Gastrocnemius medialis (tissue), 4 donors: ENCODE measurements at regions not wholly inside any gene's neighbourhood (a gene's known extent, or its start where the extent isn't known, plus 50 kb on each side); places are given as distances from the start of the nearest gene placed in this dataset.
"Not testable (repeated sequence)": the region's sequence is repeated elsewhere in the genome, so short reads cannot be mapped to it uniquely, and the experiment has no call there.

Experiments used
- ATAC-seq, 2 donors: fragments of 150-250 bp; one replicate each; pipeline ENCODE4 v1.9.1; 2016
- DNase-seq, 2 donors: peaks; one replicate each; pipeline ENCODE4 v3.0.0-alpha.2; 2019
- H3K27ac ChIP-seq, 4 donors: fragments of 200-600 bp; sonication (generic); 1 replicate in 1 of 4; 2 replicates in 3 of 4; pipeline ENCODE4 v1.5.1; 2016 to 2018; ENCODE audit warnings: mild to moderate bottlenecking in 2 of 4, moderate library complexity in 1 of 4
- H3K27me3 ChIP-seq, 3 donors: fragments of 200-600 bp; sonication (generic) in 2 of 3; 1 replicate in 1 of 3; 2 replicates in 2 of 3; pipeline versions ENCODE4 v1.5.1 to v1.6.0; 2016 to 2019; ENCODE audit warnings: mild to moderate bottlenecking in 1 of 3, moderate library complexity in 1 of 3
- H3K36me3 ChIP-seq, 2 donors: fragments of 200-600 bp; sonication (generic) in 1 of 2; one replicate each; pipeline ENCODE4 v1.5.1; 2017 to 2018
- H3K4me1 ChIP-seq, 2 donors: fragments of 200-600 bp; sonication (generic) in 1 of 2; one replicate each; pipeline ENCODE4 v1.5.1; 2016 to 2017; ENCODE audit warnings: mild to moderate bottlenecking in 2 of 2
- H3K4me3 ChIP-seq, 4 donors: fragments of 200-600 bp; sonication (generic) in 3 of 4; 1 replicate in 1 of 4; 2 replicates in 3 of 4; pipeline ENCODE4 v1.5.1; 2016 to 2019; ENCODE audit warnings: mild to moderate bottlenecking in 2 of 4
- H3K9me3 ChIP-seq, 3 donors: fragments of 200-600 bp; sonication (generic) in 2 of 3; 1 replicate in 1 of 3; 2 replicates in 2 of 3; pipeline ENCODE4 v1.5.1; 2016 to 2019
- CTCF ChIP-seq, 5 experiments: fragments of 450-650 bp in 3 of 5; fragments of 200-600 bp in 2 of 5; sonication (generic) in 2 of 5; IDR thresholded peaks in 4 of 5; conservative IDR thresholded peaks in 1 of 5; 1 replicate in 4 of 5; 2 replicates in 1 of 5; pipeline ENCODE4 v1.5.1; 2016 to 2019; ENCODE audit warnings: antibody characterized with exemption in 5 of 5, mild to moderate bottlenecking in 3 of 5, moderate library complexity in 3 of 5
- POLR2A ChIP-seq, 2 donors: fragments of 450-650 bp; IDR thresholded peaks; one replicate each; pipeline ENCODE4 v1.6.1; 2017; ENCODE audit warnings: antibody characterized with exemption in 2 of 2, mild to moderate bottlenecking in 2 of 2, moderate library complexity in 2 of 2
- in situ Hi-C, 4 donors: fragments of 200-750 bp; cut with MboI; loops; one replicate each; pipeline versions ENCODE4 v1.15.0 to v1.8.0; 2017; ENCODE audit warnings: low sequenced_read_pairs in 4 of 4
- intact Hi-C: fragments of 100-400 bp; cut with DNase I; formaldehyde crosslinking; loops from one replicate; pipeline ENCODE4 v1.15.1; 2023; ENCODE audit warnings: low total_unique reads

- no peak for TF ChIP-seq POLR2A (IDR thresholded peaks at IDR 0.05)
- TF ChIP-seq CTCF (IDR thresholded peaks at IDR 0.05 in 4 of 5, conservative IDR thresholded peaks at IDR 0.05 in 1 of 5) = no peak
- H3K27ac ChIP-seq = no peak overlapping the region
- no peaks in the 10 kb centered on the region for H3K36me3 ChIP-seq
- no peaks in the 10 kb centered on the region for H3K27me3 ChIP-seq
- in situ Hi-C loops = no loop called here
- DNase-seq = no peak
- ATAC-seq = no peak
- no peaks in the 10 kb centered on the region for H3K4me1 ChIP-seq
- H3K4me3 ChIP-seq = no peak overlapping the region
- intact Hi-C loops = no loop called here
- no peaks in the 10 kb centered on the region for H3K9me3 ChIP-seq
Observed at GRCh38 chr14:105924951-105925591, 398.7 kb downstream of the TMEM121 start.

GRCh38 chr14:105925615-105926372, 399.4 kb downstream of the TMEM121 start:
- Histone ChIP-seq H3K36me3 (no peaks in the 10 kb centered on the region), H3K9me3 (no peaks in the 10 kb centered on the region), H3K4me3 (no peak overlapping the region), H3K4me1 (no peaks in the 10 kb centered on the region), H3K27me3 (no peaks in the 10 kb centered on the region), H3K27ac (no peak overlapping the region)
- DNase-seq = no peak
- intact Hi-C loops = no loop called here
- in situ Hi-C loops = no loop called here
- no peak for ATAC-seq
- TF ChIP-seq POLR2A (IDR thresholded peaks at IDR 0.05) = no peak
- TF ChIP-seq CTCF (IDR thresholded peaks at IDR 0.05 in 4 of 5, conservative IDR thresholded peaks at IDR 0.05 in 1 of 5) = no peak

- in situ Hi-C loops = no loop called here
- DNase-seq (no peak), ATAC-seq (no peak)
- Histone ChIP-seq H3K4me1 (no peaks in the 10 kb centered on the region), H3K27me3 (no peaks in the 10 kb centered on the region), H3K4me3 (no peak overlapping the region), H3K27ac (no peak overlapping the region), H3K9me3 (no peaks in the 10 kb centered on the region), H3K36me3 (no peaks in the 10 kb centered on the region)
- intact Hi-C loops = no loop called here
- TF ChIP-seq CTCF (IDR thresholded peaks at IDR 0.05 in 4 of 5, conservative IDR thresholded peaks at IDR 0.05 in 1 of 5) = no peak
- TF ChIP-seq POLR2A (IDR thresholded peaks at IDR 0.05) = no peak
Observed at GRCh38 chr14:105926373-105927095, 400.2 kb downstream of the TMEM121 start.

- H3K9me3 ChIP-seq = no peaks in the 10 kb centered on the region
- no peak overlapping the region for H3K4me3 ChIP-seq
- H3K27ac ChIP-seq = no peak overlapping the region
- no peaks in the 10 kb centered on the region for H3K27me3 ChIP-seq
- in situ Hi-C loops = no loop called here
- intact Hi-C loops = no loop called here
- TF ChIP-seq CTCF (IDR thresholded peaks at IDR 0.05 in 4 of 5, conservative IDR thresholded peaks at IDR 0.05 in 1 of 5) (no peak), POLR2A (IDR thresholded peaks at IDR 0.05) (no peak)
- ATAC-seq (no peak), DNase-seq (no peak)
- no peaks in the 10 kb centered on the region for H3K4me1 ChIP-seq
- H3K36me3 ChIP-seq = no peaks in the 10 kb centered on the region
Observed at GRCh38 chr14:105927096-105928060, 401.0 kb downstream of the TMEM121 start.

GRCh38 chr14:105928171-105929111, 402.1 kb downstream of the TMEM121 start:
- intact Hi-C loops, H3K27ac ChIP-seq, H3K36me3 ChIP-seq, H3K27me3 ChIP-seq, H3K4me3 ChIP-seq, in situ Hi-C loops, ATAC-seq, H3K4me1 ChIP-seq, H3K9me3 ChIP-seq, DNase-seq: not testable (repeated sequence)
